SK-N-MC (cell line): ENCODE measurements at regions not wholly inside any gene's neighbourhood (a gene's known extent, or its start where the extent isn't known, plus 50 kb on each side); places are given as distances from the start of the nearest gene placed in this dataset.

Source experiments
- EZH2 ChIP-seq: fragments of 200-600 bp; sonication (generic); IDR thresholded peaks from one replicate; pipeline ENCODE4 v1.6.1; 2017; ENCODE audit warnings: antibody characterized with exemption
- FOXP2 ChIP-seq: optimal IDR thresholded peaks from 2 replicates; pipeline ENCODE3; 2011; ENCODE audit warnings: mild to moderate bottlenecking, moderate library complexity; ENCODE audit not compliant: insufficient read depth; ENCODE audit errors: extremely low read length, control extremely low read depth
- POLR2AphosphoS5 ChIP-seq: IDR thresholded peaks from 2 replicates; pipeline ENCODE4 v1.6.1; 2012; ENCODE audit warnings: mild to moderate bottlenecking, low read depth, low read length, borderline replicate concordance

DNA sequence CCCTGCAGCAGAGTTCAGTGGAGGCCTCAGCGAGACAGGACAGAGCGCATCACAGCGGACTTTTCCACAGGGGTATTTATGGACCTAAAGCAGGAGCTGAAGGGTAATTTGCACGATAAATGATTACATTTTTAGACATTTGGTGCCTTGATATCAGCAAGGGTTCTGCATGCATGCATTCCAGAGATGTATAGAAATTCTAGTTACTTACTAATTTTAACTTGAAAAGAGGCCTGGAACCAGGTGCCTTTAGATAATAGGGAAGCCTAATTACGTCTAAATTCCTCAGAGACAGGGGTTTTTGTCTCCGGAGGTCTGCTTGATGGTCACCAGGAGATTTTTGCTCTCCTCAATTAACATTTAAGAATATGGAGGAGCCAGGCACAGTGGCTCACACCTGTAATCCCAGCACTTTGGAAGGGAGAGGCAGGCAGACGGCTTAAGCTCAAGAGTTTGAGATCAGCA, 79.8 kb upstream of the MFGE8 start:
- TF ChIP-seq FOXP2: no peak
- no peak for TF ChIP-seq EZH2
- no peak for TF ChIP-seq POLR2AphosphoS5
